H1 (cell line): ENCODE measurements at regions not wholly inside any gene's neighbourhood (a gene's known extent, or its start where the extent isn't known, plus 50 kb on each side); places are given as distances from the start of the nearest gene placed in this dataset.

Experiments
- CTCF ChIA-PET: fragments of 300-600 bp; sonication (Branson Sonifier 250); formaldehyde crosslinking; loops from one replicate; lab custom pipeline; 2021; ENCODE audit not compliant: partially characterized antibody; lab: Charles Lee
- POLR2A ChIA-PET: fragments of 300-600 bp; sonication (Branson Sonifier 250); formaldehyde crosslinking; loops from one replicate; lab custom pipeline; 2021; ENCODE audit warnings: inconsistent platforms; ENCODE audit not compliant: partially characterized antibody; lab: Charles Lee
- DNase-seq, 2 experiments: peaks; one replicate each; pipeline versions ENCODE4 v3.0.0 to v3.0.0-alpha.2; 2010 to 2022; ENCODE audit warnings: low spot score in 2 of 2, low read depth in 1 of 2, mixed read lengths in 1 of 2
- FAIRE-seq: peaks from 2 replicates; lab custom pipeline; 2011; peaks lifted over from hg19 to GRCh38; lab: Jason Lieb, UNC
- H2AFZ ChIP-seq: 2 replicates; pipeline ENCODE4 v1.8.1; 2012; ENCODE audit warnings: low read length, inconsistent platforms
- H2AK5ac ChIP-seq: 2 replicates; pipeline ENCODE4 v1.6.1; 2013; ENCODE audit warnings: low read depth, low read length
- H2BK120ac ChIP-seq: replicated peaks from 2 replicates; pipeline ENCODE3; 2013; ENCODE audit warnings: low read depth, low read length, inconsistent platforms
- H2BK12ac ChIP-seq: 2 replicates; pipeline ENCODE4 v1.6.1; 2013; ENCODE audit warnings: low read depth, low read length
- H2BK15ac ChIP-seq: 2 replicates; pipeline ENCODE4 v1.6.1; 2013; ENCODE audit warnings: low read length
- H2BK20ac ChIP-seq: 2 replicates; pipeline ENCODE4 v1.6.1; 2013; ENCODE audit warnings: low read length
- H2BK5ac ChIP-seq: 2 replicates; pipeline ENCODE4 v1.6.1; 2013; ENCODE audit warnings: low read depth, low read length
- H3K14ac ChIP-seq: 2 replicates; pipeline ENCODE4 v1.6.1; 2013; ENCODE audit warnings: inconsistent platforms; ENCODE audit not compliant: insufficient read length
- H3K18ac ChIP-seq: 2 replicates; pipeline ENCODE4 v1.6.1; 2013; ENCODE audit warnings: low read length; ENCODE audit errors: extremely low read depth
- H3K23ac ChIP-seq: 2 replicates; pipeline ENCODE4 v1.6.1; 2013; ENCODE audit warnings: inconsistent platforms; ENCODE audit not compliant: insufficient read length
- H3K23me2 ChIP-seq: 2 replicates; pipeline ENCODE4 v1.6.1; 2013; ENCODE audit warnings: low read depth, low read length
- H3K27ac ChIP-seq: 2 replicates; pipeline ENCODE4 v1.6.1; 2011; ENCODE audit warnings: low read depth, low read length, inconsistent platforms
- H3K27me3 ChIP-seq, 4 experiments: replicated peaks in 1 of 4; 1 replicate in 1 of 4; 2 replicates in 3 of 4; pipeline versions ENCODE4 v1.6.1 to v1.8.1; 2011 to 2013; ENCODE audit warnings: low read length in 3 of 4, mild to moderate bottlenecking in 3 of 4, inconsistent platforms in 2 of 4, mixed read lengths in 2 of 4, moderate library complexity in 1 of 4; ENCODE audit not compliant: control insufficient read depth in 3 of 4, insufficient read depth in 3 of 4; ENCODE audit errors: extremely low read depth in 1 of 4
- H3K36me3 ChIP-seq, 4 experiments: 2 replicates each; pipeline versions ENCODE4 v1.6.1 to v1.8.1; 2011 to 2013; ENCODE audit warnings: mild to moderate bottlenecking in 4 of 4, low read length in 3 of 4, moderate library complexity in 2 of 4, control low read depth in 1 of 4, inconsistent platforms in 1 of 4; ENCODE audit not compliant: insufficient read depth in 4 of 4, control insufficient read depth in 2 of 4
- H3K4ac ChIP-seq: replicated peaks from 2 replicates; pipeline ENCODE3; 2013; ENCODE audit warnings: low read length, low read depth, mixed read lengths, inconsistent platforms; ENCODE audit not compliant: insufficient read length
- H3K4me1 ChIP-seq, 4 experiments: replicated peaks in 1 of 4; 1 replicate in 1 of 4; 2 replicates in 3 of 4; pipeline versions ENCODE4 v1.6.1 to v1.8.1; 2011 to 2013; ENCODE audit warnings: low read length in 3 of 4, inconsistent platforms in 2 of 4, mixed read lengths in 1 of 4; ENCODE audit not compliant: insufficient read depth in 4 of 4, control insufficient read depth in 3 of 4
- H3K4me2 ChIP-seq, 2 experiments: 2 replicates each; pipeline versions ENCODE4 v1.6.1 to v1.8.1; 2011 to 2013; ENCODE audit warnings: low read depth in 2 of 2, low read length in 2 of 2, control low read depth in 1 of 2, inconsistent platforms in 1 of 2, mild to moderate bottlenecking in 1 of 2; ENCODE audit not compliant: insufficient read depth in 1 of 2
- H3K4me3 ChIP-seq, 4 experiments: fragments of 200-600, 300-600 bp in 1 of 4; sonication (generic), shearing (Covaris generic), sonication (Bioruptor Twin) in 1 of 4; 2 replicates each; pipeline versions ENCODE4 v1.5.1 to v1.8.1; 2011 to 2016; ENCODE audit warnings: low read length in 4 of 4, low read depth in 3 of 4, control low read depth in 2 of 4, inconsistent platforms in 2 of 4, mild to moderate bottlenecking in 2 of 4, mixed read lengths in 1 of 4, moderate library complexity in 1 of 4; ENCODE audit not compliant: insufficient read depth in 2 of 4; ENCODE audit errors: extremely low read depth in 1 of 4
- H3K56ac ChIP-seq: replicated peaks from 2 replicates; pipeline ENCODE3; 2013; ENCODE audit warnings: low read depth, mild to moderate bottlenecking, mixed read lengths, low read length, inconsistent platforms; ENCODE audit not compliant: insufficient read length
- H3K79me1 ChIP-seq: 2 replicates; pipeline ENCODE4 v1.6.1; 2013; ENCODE audit warnings: low read depth, low read length, control low read depth
- H3K79me2 ChIP-seq, 2 experiments: 2 replicates each; pipeline versions ENCODE4 v1.6.1 to v1.8.1; 2012 to 2013; ENCODE audit warnings: low read length in 2 of 2, mild to moderate bottlenecking in 2 of 2, inconsistent platforms in 1 of 2; ENCODE audit not compliant: insufficient read depth in 2 of 2, control insufficient read depth in 1 of 2
- H3K9ac ChIP-seq, 4 experiments: replicated peaks in 1 of 4; 1 replicate in 1 of 4; 2 replicates in 3 of 4; pipeline versions ENCODE4 v1.6.1 to v1.8.1; 2011 to 2013; ENCODE audit warnings: low read depth in 3 of 4, low read length in 3 of 4, control low read depth in 2 of 4, mild to moderate bottlenecking in 2 of 4, moderate library complexity in 2 of 4, inconsistent platforms in 1 of 4; ENCODE audit errors: extremely low read depth in 1 of 4
- H3K9me3 ChIP-seq, 2 experiments: 2 replicates each; pipeline versions ENCODE4 v1.6.1 to v1.8.1; 2012 to 2013; ENCODE audit warnings: mild to moderate bottlenecking in 2 of 2, moderate library complexity in 2 of 2, control low read depth in 1 of 2, inconsistent platforms in 1 of 2, low read depth in 1 of 2, low read length in 1 of 2, mixed read lengths in 1 of 2; ENCODE audit not compliant: insufficient read depth in 2 of 2
- H4K20me1 ChIP-seq, 2 experiments: replicated peaks in 1 of 2; 2 replicates each; pipeline versions ENCODE3 to v1.8.1; 2011 to 2013; ENCODE audit warnings: inconsistent platforms in 2 of 2, low read length in 2 of 2, mild to moderate bottlenecking in 1 of 2; ENCODE audit not compliant: insufficient read depth in 2 of 2, control insufficient read depth in 1 of 2
- H4K5ac ChIP-seq: 2 replicates; pipeline ENCODE4 v1.6.1; 2013; ENCODE audit warnings: low read length, low read depth, mixed read lengths, inconsistent platforms; ENCODE audit not compliant: insufficient read length
- H4K8ac ChIP-seq: 2 replicates; pipeline ENCODE4 v1.8.0; 2013; ENCODE audit warnings: mild to moderate bottlenecking, moderate library complexity, low read length, inconsistent platforms; ENCODE audit not compliant: insufficient read depth; ENCODE audit errors: extremely low read depth
- H4K91ac ChIP-seq: replicated peaks from 2 replicates; pipeline ENCODE3; 2013; ENCODE audit warnings: low read length, mixed read lengths, inconsistent platforms; ENCODE audit not compliant: insufficient read length
- JUN ChIP-seq: IDR thresholded peaks from 2 replicates; pipeline ENCODE4 v1.6.1; 2011; ENCODE audit warnings: low read depth, mild to moderate bottlenecking, improper control_type of control experiment, low read length
- POU5F1 ChIP-seq: IDR thresholded peaks from 2 replicates; pipeline ENCODE4 v1.6.1; 2011; ENCODE audit warnings: low read depth, mild to moderate bottlenecking, low read length, moderate library complexity
- WGBS, 2 experiments: shearing (Covaris generic) in 1 of 2; methylation state at CpG; one replicate each; pipeline versions ENCODE4 v1.1.6 to v1.1.7; 2013 to 2015; ENCODE audit warnings: low lambda C conversion rate in 2 of 2, mixed read lengths in 2 of 2, inconsistent platforms in 1 of 2, low coverage in 1 of 2, missing lambda C conversion rate in 1 of 2; ENCODE audit not compliant: insufficient replicate concordance in 2 of 2, insufficient coverage in 1 of 2, insufficient read length in 1 of 2; ENCODE audit errors: extremely low coverage in 1 of 2, missing lambda C conversion rate in 1 of 2; 5-methylcytosine and 5-hydroxymethylcytosine counted together

DNA sequence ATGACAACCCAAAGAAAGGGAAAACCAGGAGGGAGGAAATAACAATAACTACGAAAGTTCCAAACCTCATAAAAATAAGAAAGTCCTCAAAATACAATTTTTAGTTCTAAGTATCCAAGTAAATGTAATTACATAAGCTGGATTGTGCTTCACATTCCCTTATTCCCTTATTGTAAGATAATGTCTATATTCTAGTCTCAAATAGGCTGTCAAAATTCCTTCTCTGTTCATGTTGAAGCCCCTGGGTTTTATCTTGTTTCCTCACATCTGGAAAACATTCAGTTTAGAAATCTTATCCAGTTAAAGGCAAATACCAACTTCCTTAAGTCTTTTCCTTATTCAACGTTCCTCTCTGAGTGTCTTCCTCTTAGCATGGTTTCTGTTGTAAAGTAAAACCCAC lies 282.3 kb downstream of the CD109 start:
- POLR2A ChIA-PET: no interaction called here
- no peaks in the 10 kb centered on the region for H3K23me2 ChIP-seq
- H2AK5ac ChIP-seq: no peak overlapping the region
- TF ChIP-seq JUN (no peak), POU5F1 (no peak)

More for the DNA sequence above, 282.3 kb downstream of the CD109 start:
- Histone ChIP-seq H3K4me1 (no peaks in the 10 kb centered on the region), H3K9me3 (no peaks in the 10 kb centered on the region), H3K14ac (no peak overlapping the region), H3K36me3 (no peaks in the 10 kb centered on the region), H4K8ac (no peak overlapping the region), H3K79me2 (no peaks in the 10 kb centered on the region), H3K27ac (no peak overlapping the region), H3K18ac (no peak overlapping the region), H3K4me2 (no peak overlapping the region), H3K4ac (no peak overlapping the region), H2BK5ac (no peak overlapping the region), H2BK15ac (no peak overlapping the region), H3K56ac (no peak overlapping the region), H3K9ac (no peak overlapping the region), H2BK20ac (no peak overlapping the region), H2BK120ac (no peak overlapping the region), H2AFZ (no peak overlapping the region), H3K79me1 (no peaks in the 10 kb centered on the region), H3K27me3 (no peaks in the 10 kb centered on the region), H4K91ac (no peak overlapping the region), H4K20me1 (no peaks in the 10 kb centered on the region), H3K23ac (no peak overlapping the region), H3K4me3 (no peak overlapping the region), H2BK12ac (no peak overlapping the region), H4K5ac (no peak overlapping the region)
- 73% methylated on average over 2 of the region's 2 CpGs; no CpG with 5 or more reads in 1 of the 2 experiments for WGBS, 2 experiments
- DNase-seq (no peak), FAIRE-seq (no peak)
- CTCF ChIA-PET: interaction anchor here (1.3 kb wide), 1 partner anchor 1224 kb away, joined by 5 read pairs; no protein-coding TSS in a partner anchor
